SK-N-SH (cell line): ENCODE measurements at regions not wholly inside any gene's neighbourhood (a gene's known extent, or its start where the extent isn't known, plus 50 kb on each side); places are given as distances from the start of the nearest gene placed in this dataset.

Experiments used
- CHD2 ChIP-seq: fragments of 150-350 bp; IDR thresholded peaks from 2 replicates; pipeline ENCODE4 v1.6.1; 2018; ENCODE audit warnings: low read length; ENCODE audit not compliant: partially characterized antibody
- CTCF ChIP-seq: fragments of 200-600 bp; sonication (generic); IDR thresholded peaks from 2 replicates; pipeline ENCODE4 v1.6.1; 2017; ENCODE audit warnings: antibody characterized with exemption, mild to moderate bottlenecking, moderate library complexity
- EP300 ChIP-seq, 2 experiments: IDR thresholded peaks; 2 replicates each; pipeline versions ENCODE4 v1.4.0 to v1.6.1; 2012; ENCODE audit warnings: borderline replicate concordance in 1 of 2, low read depth in 1 of 2, low read length in 1 of 2
- POLR2AphosphoS5 ChIP-seq: IDR thresholded peaks from 2 replicates; pipeline ENCODE4 v1.6.1; 2012; ENCODE audit warnings: low read depth, low read length
- RAD21 ChIP-seq: IDR thresholded peaks from 2 replicates; pipeline ENCODE4 v1.6.1; 2012; ENCODE audit warnings: mild to moderate bottlenecking, low read length
- RCOR1 ChIP-seq: fragments of 150-350 bp; IDR thresholded peaks from 2 replicates; pipeline ENCODE4 v1.6.1; 2017; ENCODE audit warnings: antibody characterized with exemption, low read length
- RXRA ChIP-seq: IDR thresholded peaks from 2 replicates; pipeline ENCODE4 v1.4.0; 2012; ENCODE audit warnings: low read depth, mild to moderate bottlenecking, borderline replicate concordance
- SMC3 ChIP-seq: IDR thresholded peaks from 2 replicates; pipeline ENCODE4 v1.6.1; 2012; ENCODE audit warnings: low read depth, low read length, improper control_type of control experiment

GRCh38 chr15:46280762-46281542 lies 646.1 kb downstream of the SQOR start:
- TF ChIP-seq CTCF (0 out of 2 replicates have a peak, but pooled peaks have one; percentile 8), POLR2AphosphoS5 (no peak), RXRA (no peak), RAD21 (peak; percentile 81), RCOR1 (no peak), EP300 (IDR thresholded peaks at IDR 0.05; ENCODE audit: borderline replicate concordance in 1 of 2, low read depth in 1 of 2, low read length in 1 of 2) (no peak), SMC3 (peak; percentile 57; the same call in 1 of the 2 replicates), CHD2 (no peak)
